Kidney (tissue), 13 donors: ENCODE measurements at regions not wholly inside any gene's neighbourhood (a gene's known extent, or its start where the extent isn't known, plus 50 kb on each side); places are given as distances from the start of the nearest gene placed in this dataset.

ENCODE experiments used
- DNase-seq, 5 donors: peaks; one replicate each; pipeline ENCODE4 v3.0.0-alpha.2; 2013 to 2020
- FAIRE-seq: peaks from 2 replicates; lab custom pipeline; 2012; peaks lifted over from hg19 to GRCh38; lab: Jason Lieb, UNC
- H3K27ac ChIP-seq, 2 donors: one replicate each; pipeline ENCODE4 v1.7.0; 2013; ENCODE audit warnings: low read depth in 2 of 2, low read length in 2 of 2, inconsistent platforms in 1 of 2
- H3K27me3 ChIP-seq: one replicate; pipeline ENCODE4 v1.7.1; 2013; ENCODE audit warnings: low read length, inconsistent platforms; ENCODE audit not compliant: control insufficient read depth, insufficient read depth
- H3K36me3 ChIP-seq, 3 donors: one replicate each; pipeline versions ENCODE4 v1.7.0 to v1.7.1; 2013; ENCODE audit warnings: low read length in 3 of 3, control low read depth in 1 of 3, inconsistent platforms in 1 of 3; ENCODE audit not compliant: insufficient read depth in 3 of 3, control insufficient read depth in 2 of 3
- H3K4me1 ChIP-seq, 3 donors: one replicate each; pipeline versions ENCODE4 v1.7.0 to v1.7.1; 2013; ENCODE audit warnings: low read length in 3 of 3, inconsistent platforms in 1 of 3, low read depth in 1 of 3; ENCODE audit not compliant: control insufficient read depth in 2 of 3, insufficient read depth in 2 of 3
- H3K4me3 ChIP-seq, 3 donors: one replicate each; pipeline versions ENCODE4 v1.7.0 to v1.8.1; 2013; ENCODE audit warnings: low read length in 3 of 3, control low read depth in 1 of 3, inconsistent platforms in 1 of 3
- H3K9ac ChIP-seq, 3 donors: one replicate each; pipeline versions ENCODE4 v1.7.0 to v1.7.1; 2013; ENCODE audit warnings: low read length in 3 of 3, control low read depth in 1 of 3, inconsistent platforms in 1 of 3
- H3K9me3 ChIP-seq, 3 donors: one replicate each; pipeline versions ENCODE4 v1.7.0 to v1.7.1; 2013; ENCODE audit warnings: low read length in 3 of 3, control low read depth in 1 of 3, inconsistent platforms in 1 of 3; ENCODE audit not compliant: control insufficient read depth in 2 of 3, insufficient read depth in 1 of 3
- intact Hi-C: fragments of 100-400 bp; cut with DNase I; formaldehyde crosslinking; loops from one replicate; pipeline ENCODE4 v1.11.1; 2022
- TF ChIP-seq, protein P1 (sequence below): IDR thresholded peaks from 3 replicates; pipeline ENCODE4 v1.5.1; 2012; ENCODE audit warnings: mild to moderate bottlenecking, moderate library complexity, borderline replicate concordance; ENCODE audit not compliant: insufficient read depth; ENCODE audit errors: extremely low read depth
- donor health status: control.
- donor health status: control.
- donor health status: control.
- donor health status: control.
- donor health status: control.
- donor health status: DM: yes; HTN: yes; CAD: no.
- donor health status: Normal renal cell carcinoma (clear cell type).

DNA sequence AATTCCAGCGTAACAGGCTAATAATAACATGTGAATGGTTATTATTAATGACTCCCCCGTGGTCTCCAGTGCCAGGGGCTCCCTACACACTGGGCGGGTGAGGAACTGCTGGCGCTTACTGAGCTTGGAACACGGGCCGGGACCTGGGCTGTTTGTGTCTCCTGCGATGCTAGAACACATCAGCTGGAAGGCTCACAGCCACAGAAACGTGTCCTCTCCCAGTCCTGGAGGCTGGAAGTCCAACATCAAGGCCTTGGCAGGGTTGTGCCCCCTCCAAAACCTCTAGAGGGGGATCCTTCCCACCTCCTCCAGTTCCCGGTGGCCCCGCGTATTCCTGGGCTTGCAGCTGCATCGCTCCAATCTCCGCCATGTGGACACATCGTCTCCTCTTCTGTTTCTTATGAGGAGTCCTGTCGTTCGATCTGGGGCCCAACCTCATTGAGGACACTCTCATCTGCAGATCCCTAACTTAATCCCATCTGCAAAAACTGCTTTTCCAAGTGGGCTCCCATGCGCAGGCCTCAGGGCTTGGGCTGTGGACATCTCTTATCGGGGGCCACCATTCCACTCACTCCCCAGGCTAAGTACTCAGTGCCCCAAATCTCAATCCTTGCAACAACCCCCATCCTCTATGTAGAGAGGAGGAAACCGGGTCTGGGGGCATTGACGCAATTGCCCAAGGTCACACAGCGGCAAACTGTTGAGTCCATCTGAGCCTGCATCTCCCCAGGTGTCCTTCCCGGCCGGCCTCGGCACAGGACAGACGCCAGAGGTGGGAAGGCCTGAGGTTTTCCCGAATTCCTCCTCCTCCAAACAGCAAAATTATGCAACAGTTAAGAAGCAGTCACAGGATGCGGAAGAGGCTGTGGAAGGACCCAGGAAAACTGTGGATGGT, 193.9 kb downstream of the IRF8 start:
- Histone ChIP-seq H3K27me3 (no peaks in the 10 kb centered on the region), H3K4me3 (no peak overlapping the region), H3K9ac (no peak overlapping the region), H3K9me3 (no peaks in the 10 kb centered on the region), H3K4me1 (no peaks in the 10 kb centered on the region), H3K27ac (no peak overlapping the region), H3K36me3 (no peaks in the 10 kb centered on the region)
- DNase-seq, result peak in 2 of 5 donors; percentile 20 to 43
- intact Hi-C loops, result no loop called here
- TF ChIP-seq, protein P1, sequence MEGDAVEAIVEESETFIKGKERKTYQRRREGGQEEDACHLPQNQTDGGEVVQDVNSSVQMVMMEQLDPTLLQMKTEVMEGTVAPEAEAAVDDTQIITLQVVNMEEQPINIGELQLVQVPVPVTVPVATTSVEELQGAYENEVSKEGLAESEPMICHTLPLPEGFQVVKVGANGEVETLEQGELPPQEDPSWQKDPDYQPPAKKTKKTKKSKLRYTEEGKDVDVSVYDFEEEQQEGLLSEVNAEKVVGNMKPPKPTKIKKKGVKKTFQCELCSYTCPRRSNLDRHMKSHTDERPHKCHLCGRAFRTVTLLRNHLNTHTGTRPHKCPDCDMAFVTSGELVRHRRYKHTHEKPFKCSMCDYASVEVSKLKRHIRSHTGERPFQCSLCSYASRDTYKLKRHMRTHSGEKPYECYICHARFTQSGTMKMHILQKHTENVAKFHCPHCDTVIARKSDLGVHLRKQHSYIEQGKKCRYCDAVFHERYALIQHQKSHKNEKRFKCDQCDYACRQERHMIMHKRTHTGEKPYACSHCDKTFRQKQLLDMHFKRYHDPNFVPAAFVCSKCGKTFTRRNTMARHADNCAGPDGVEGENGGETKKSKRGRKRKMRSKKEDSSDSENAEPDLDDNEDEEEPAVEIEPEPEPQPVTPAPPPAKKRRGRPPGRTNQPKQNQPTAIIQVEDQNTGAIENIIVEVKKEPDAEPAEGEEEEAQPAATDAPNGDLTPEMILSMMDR, result no peak
- no peak for FAIRE-seq

DNA sequence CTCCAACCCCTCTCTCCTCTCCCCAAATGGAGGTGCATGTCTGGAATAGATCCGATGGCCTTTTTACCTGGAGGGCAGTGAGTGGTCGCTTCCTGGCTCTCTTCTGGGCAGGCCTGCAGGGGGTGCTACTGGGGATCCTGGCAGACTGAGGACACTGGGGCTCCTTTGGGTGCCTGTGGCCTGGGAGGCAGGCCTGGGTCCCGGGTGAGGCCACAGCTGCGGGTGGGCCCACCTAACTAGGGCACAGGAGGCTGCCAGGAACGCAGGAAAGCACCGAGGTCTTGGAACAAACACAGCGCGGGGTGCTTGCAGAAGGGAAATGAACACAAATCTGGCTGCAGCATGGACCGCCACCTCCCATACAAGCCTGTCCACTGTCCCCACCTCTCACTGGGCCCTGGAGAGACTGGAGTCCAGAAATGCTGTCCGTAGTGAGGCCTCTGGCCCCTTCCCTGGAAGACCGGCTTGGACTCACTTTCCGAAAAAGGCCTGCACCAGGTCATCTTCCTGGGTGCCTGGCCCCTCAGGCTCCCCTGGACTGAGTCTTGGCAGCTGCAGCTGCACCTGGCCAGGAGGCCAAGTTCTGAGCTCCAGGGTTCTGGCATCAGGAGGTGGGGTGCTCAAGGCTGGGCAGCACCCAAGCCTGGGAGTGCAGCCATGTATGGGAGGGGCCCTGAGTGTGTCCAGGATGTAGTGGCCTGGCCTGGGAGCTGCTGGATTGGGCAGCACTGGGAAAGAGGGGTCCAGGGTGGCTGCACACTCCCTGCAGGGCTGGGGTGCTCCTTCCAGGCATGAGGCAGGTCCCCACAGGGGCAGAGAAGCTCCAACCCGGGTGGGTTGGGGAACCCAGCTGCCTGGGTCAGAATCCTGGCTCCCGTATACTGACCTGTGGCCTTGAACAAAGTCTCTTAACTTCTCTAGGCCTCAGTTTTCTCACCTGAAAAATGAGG, 195.1 kb downstream of the IRF8 start:
- no peak overlapping the region for H3K27ac ChIP-seq
- DNase-seq, result peak in 2 of 5 donors; percentile 16 to 55
- no peaks in the 10 kb centered on the region for H3K4me1 ChIP-seq
- no peak overlapping the region for H3K4me3 ChIP-seq
- no peak for FAIRE-seq
- H3K9ac ChIP-seq, result no peak overlapping the region
- no peaks in the 10 kb centered on the region for H3K36me3 ChIP-seq
- intact Hi-C loops, result no loop called here
- H3K27me3 ChIP-seq, result no peaks in the 10 kb centered on the region
- TF ChIP-seq, protein P1, result no peak
- H3K9me3 ChIP-seq, result no peaks in the 10 kb centered on the region

DNA sequence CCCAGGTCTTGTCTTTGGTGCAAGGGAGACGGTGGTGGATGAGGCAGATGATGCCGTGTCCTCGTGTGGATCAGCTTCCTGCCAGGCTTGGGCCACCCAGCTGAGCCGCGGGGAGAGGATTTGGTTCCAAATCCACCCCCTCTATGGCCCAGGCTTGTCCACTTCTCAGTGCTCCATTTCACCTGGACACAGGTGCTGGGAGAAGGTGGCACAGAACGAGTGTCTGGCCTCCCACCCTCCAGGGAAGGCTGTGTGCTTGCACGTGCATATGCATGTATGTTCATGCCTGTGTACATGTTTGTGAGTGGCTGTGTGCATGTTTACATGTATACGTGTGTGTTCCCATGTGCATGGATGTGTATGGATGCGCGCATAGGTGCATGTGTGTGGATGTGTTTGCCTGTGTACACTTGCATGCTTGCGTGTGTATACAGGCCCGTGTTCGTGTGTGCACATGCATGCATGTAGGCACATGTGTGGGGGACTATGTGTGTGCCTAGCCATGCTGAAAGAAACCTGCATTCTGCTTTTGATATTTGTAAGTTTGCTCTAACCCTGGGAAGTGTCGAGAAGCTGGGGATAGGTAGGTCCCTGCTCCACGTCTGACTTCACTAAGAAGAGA, 196.3 kb downstream of the IRF8 start:
- no peak for FAIRE-seq
- Histone ChIP-seq H3K9ac (no peak overlapping the region), H3K27ac (no peak overlapping the region), H3K36me3 (no peaks in the 10 kb centered on the region), H3K9me3 (no peaks in the 10 kb centered on the region), H3K4me1 (no peaks in the 10 kb centered on the region), H3K4me3 (no peak overlapping the region), H3K27me3 (no peaks in the 10 kb centered on the region)
- TF ChIP-seq, protein P1, result no peak
- intact Hi-C loops, result no loop called here
- peak in 1 of 5 donors; percentile 46 for DNase-seq
